NCI-H748 treated with DMSO at 0.1 percent for 48 hours (cell line): ENCODE measurements at regions not wholly inside any gene's neighbourhood (a gene's known extent, or its start where the extent isn't known, plus 50 kb on each side); places are given as distances from the start of the nearest gene placed in this dataset.

Experiments
- DNase-seq: peaks from one replicate; lab custom pipeline; 2025; lab: John Stamatoyannopoulos, UW

DNA sequence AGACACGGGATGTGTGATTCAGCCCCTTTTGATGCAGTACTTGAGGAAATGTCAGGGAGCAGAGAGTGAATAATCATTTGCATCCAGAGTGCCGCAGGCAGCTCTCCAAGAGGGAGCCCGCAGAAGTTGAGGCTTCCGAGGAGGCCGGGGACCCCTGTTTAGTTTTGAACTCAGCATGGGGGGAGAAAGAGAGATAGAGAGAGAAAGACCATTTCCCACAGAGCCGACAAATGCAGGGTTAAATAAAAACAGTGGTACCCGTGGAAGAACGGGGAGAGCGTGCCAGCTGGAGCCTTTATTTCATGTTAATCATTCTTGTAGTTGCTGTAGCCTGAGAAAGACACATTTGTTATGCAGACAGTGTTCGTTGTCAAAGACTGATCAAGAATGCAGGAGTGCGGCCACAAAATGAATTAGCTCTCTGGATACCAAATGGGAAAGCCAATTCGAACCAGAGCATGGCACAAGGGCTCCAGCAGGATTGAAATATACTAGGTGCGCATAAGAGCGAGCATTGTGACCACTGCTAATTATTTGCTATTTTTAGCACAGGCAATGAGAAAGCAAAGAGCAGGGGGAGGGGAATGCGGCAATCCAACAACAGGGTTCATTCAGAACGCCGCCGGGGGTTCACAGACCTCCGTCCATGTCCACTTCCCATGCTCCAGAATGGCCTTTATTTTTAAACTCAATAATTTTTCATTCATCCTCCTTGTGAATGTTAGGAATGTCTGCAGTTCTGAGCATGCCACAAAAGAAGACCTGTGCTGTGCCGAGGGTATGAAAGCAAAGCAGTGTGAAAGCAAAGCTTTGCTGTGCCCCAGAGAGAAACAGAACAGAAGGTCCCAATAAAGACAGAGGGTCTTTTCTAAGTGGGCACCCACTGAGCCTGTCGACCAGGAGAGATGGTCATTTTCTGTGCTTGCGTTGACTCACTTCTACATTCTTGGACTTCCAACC is 243.9 kb upstream of the VCX3A start:
- DNase-seq = no peak

DNA sequence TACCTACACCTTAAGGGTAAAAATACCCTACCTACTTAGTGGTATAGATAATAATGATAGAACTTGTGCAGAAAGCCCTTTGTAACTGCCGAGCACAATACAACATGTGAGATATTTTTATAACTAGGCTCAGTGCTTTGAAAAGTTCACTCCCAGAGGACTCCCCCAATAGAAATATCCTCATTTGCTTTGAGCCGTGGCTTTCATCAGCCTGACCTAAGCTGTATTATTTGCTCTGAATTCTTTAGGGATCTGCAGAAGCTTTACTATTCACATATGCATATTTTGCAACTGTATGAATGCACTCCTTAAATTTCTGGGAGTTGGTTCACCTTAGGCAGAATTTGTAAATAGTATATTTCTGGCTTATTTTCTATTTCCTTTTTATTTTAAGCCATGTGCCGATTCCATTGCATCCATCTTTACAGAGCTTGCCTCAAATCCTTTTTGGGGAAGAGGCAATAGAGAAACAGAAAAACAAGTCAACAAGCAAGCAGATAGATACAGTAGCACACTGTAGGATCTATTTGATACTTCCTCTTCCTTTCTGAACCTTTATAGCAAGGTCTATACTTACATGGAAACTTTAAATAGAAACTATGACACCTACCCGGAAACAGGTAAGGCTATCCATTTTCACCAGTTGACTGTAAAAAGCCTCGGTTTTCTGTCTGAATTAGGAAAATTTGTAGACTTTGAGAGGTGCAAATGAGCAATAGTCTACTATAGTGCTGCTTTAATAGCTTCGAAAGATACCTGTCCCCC is 242.5 kb upstream of the VCX3A start:
- no peak for DNase-seq

DNA sequence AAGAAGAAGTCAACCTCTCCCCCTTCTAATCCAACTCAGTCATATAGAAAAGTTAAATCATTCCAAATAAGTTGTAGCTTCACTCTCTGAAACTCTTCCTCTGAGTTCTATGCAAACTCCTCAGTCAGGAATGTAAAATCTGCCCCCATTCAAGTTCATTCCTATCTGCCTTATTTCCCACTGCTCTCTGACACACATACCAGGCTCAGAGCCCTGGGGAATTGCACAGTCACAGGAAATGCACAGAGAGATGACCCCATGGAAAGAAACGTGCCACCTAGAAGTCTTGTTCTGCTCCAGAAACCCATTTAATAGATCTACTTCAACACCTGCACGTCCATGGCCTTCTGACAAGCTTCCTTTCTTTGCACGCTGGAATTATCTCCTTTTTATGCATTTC is 236.0 kb upstream of the VCX3A start:
- DNase-seq = no peak

DNA sequence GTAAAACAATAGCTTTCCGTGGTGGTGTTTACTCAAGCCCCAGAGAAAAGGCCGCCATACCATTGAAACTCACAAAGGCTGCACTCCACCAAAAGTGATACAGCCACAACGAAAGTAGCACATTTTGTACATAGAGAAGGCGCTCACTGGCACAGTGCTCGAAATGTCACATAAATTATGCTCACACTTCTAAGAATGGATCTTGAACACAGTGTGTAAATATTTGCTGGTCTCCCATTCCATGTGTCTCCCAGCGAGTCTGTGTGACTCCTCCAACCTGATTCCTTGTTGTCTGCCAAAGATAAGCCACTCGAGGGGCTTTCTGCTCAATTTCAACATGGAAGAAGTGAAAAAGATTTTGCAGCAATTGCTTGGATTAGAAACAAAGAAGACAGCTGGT is 234.0 kb upstream of the VCX3A start:
- peak; percentile 56 for DNase-seq

DNA sequence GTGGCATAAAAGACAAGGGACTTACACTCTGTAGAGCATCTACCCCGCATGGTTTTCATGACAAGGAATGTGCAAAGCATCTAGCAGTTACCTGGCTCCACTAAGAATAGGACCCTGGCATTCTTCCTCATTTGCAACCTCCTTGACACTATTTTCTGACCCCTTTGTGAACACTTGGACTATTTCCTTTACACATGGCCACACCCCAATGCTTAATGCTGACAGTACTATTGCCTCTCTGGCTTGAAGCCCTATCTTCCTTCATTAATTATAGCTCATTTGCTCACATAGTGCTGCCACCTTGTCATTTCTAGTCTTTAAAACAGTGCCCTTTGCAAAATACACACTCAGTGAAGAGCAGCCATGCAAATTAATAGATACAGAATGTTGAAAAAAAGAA is 226.3 kb upstream of the VCX3A start:
- no peak for DNase-seq

DNA sequence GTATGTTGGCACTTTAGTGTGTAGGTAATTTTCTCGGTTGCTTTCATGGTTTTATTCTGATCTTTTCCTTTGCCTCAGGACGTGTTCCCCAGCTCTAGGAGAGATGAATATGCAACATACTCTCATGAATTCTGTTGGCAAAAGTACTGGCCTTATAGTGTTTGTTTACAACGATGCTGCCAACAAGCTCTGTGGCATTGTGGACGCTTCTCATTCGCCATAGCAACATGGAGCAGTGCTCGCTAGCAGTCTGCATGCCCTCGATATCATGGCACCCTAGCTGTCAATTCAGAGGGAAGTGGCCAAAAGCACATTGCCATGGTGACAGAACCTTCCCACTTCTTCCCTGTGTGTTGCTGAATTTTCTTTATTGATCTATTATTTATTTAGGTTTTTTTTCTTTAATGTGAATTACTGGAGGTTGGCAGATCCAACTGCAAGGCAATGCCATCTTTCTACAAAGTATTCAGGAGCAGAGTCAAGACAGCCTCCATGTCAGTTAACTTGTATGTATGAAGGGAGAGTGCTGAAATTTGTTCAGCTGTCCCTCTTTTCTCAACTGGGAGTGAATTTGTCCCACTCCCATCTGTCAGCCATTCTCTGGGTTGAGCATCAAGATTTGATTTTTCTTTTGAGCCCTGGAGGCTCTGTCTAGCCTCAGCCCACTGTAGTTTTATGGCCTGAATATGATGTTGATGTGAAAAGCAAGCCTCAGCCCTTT is 224.9 kb upstream of the VCX3A start:
- DNase-seq = no peak

DNA sequence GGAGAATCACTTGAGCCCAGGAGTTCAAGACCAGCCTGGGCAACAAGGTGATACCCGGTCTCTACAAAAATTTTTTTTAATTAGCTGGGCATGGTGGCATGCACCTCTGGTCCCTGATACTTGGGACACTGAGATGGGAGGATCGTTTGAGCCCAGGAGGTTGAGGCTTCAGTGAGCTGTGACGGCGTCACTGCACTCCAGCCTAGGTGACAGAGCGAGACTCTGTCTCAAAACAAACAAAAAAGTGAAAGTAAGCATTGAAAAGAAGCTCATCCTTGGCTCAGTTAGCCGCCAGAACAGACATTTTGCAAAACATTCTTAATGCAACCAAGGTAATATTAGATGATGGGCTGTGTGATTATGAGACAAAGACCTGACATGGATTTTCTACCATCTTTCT is 223.3 kb upstream of the VCX3A start:
- DNase-seq = no peak

DNA sequence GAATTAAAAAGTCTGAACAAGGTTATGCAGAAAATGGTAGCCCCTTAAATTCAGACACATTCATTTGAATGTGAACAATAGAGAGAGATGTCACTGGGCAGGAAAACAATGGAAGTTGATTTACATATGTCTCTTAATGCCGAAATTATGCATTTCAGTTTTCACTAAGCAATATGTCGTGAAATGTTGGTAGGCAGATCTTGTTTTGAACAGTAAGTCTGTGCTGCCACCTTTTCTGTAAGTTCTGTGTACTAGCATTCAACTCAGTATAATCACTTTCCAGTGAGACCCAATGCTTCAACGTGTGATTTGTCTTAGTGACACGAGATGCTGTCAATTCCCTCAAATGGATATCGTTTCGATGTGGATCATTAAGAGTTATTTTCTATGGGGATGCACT is 222.7 kb upstream of the VCX3A start:
- no peak for DNase-seq

DNA sequence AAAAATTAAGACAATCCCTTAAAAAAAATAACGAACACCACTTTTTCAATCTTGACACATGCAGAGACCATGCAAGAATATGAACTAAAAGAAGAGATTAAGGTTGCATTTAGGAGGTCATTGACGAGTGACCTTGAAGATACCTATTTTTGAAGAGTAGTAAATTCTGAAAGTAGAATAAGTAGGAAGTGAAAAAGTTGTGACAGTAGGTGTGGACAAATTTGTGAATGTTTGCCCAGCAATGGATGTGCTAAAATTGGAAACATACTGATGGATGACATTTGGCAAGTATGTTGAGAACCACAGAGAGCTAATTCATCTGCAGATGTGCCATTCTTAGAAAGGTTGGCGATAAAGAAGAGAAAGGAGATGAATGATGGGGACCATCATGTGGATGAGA is 213.7 kb upstream of the VCX3A start:
- DNase-seq = no peak

DNA sequence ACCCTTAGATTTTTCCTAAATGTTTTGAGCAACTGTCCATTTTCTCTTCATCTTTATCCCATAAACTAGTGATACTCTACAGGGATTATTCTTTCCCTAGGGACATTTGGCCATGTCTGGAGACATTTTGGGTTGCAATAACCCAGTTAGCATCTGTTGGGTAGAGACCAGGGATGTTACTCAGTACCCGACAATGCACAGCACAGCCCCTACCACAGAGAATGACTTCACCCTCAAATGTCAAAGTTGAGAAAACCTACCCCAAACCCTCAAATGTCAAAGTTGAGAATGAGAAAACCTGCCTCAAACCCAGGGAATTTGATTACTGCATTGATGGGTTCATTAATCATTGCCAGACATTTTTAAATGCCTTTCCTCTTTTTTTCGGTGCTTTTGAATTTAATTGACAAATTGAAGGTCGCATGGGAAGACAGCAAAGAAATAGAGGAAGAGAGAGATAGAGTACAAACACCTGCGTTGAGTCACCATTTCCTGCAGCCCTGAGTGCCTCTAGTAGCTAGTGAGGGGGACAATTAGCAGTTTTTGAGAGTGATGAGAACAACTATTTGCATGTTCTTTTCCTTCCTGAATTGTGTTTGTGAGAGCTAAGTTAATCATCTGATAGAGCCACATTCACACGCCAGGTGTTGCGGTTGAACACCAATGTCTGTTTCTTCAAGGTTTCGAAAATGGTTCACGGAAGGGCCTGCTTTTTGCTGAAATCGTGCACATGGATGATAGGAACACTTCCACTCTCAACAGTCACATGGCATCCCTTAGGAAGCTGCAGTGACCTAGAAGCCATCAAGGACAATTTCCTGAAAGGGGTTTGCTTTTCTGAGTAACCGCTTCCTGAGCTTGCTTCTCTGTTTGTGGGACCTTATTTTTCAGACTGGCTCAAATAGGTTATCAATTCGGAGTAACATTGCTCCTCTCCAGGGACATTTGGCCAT is 203.9 kb upstream of the VCX3A start:
- no peak for DNase-seq

DNA sequence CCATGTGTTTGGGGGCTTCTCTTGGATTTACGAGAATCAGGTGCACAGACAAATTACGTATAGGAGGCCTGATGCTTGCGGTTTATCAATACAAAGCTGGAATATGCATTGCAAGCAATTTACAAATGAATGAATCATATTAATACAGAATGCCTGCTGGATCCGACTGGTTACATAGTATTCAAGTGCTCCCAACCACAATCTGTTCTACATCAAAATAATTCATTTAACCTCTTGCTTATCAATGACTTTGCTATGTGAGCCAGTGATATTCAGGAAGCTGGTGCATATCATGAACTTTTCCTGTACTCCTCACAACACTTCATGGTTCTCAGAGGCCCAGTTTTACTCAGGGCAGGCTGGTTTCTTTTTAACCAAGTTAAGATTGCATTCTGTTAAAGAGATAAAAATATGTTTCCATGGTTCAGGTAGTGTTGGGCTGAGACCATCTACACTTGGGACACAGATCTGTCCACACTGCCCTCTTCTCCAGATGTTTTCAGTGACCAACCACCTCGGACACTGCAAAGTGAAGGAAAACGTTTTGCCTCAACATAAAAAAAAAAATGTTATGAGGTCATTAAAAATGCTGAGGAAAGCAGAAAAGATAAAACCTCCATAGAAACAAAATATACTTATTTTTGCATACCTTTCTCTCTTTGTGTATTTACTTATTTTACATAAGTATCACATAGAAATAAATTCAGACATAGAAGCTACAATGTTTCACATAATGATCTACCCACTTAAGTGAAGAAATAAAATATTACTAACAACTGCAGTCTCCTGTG is 200.1 kb upstream of the VCX3A start:
- DNase-seq = no peak

DNA sequence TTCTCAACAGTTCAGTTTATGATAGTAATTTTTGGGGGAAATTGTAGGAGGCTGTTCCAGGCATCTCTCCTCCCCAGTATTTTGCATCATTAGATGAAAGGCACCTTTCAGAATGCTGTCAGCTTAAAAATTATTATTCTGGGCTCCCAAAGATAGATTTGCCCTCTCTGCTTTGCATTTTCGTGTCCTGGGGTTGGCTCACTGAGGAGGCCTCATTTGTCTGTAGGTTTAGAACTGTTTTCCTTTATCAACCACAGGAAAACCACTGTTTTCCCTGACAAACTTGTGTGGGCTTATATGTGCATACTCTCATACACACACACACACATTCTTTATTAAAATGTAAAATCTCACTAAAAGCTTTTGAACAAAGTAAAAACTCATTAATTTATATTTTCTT is 197.2 kb upstream of the VCX3A start:
- DNase-seq = no peak

DNA sequence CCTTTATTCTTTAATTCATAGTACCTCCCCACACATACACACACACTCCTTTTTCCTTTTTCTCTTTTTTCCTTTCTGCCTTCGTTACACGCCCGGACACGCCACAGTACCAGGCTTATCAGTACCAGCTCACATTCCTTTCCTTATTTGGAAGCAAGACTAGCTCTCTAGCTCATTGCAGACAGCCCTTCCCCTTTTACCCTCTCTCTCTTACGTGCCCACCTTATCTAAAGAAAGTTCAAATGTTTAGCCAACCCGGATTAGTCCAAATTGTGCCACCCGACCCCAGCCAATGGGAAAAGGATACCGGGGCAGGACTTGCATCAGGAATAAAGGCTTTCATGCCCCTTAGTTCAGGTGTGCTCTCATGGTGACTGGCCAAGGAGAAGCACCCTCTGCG is 194.7 kb upstream of the VCX3A start:
- DNase-seq = no peak

DNA sequence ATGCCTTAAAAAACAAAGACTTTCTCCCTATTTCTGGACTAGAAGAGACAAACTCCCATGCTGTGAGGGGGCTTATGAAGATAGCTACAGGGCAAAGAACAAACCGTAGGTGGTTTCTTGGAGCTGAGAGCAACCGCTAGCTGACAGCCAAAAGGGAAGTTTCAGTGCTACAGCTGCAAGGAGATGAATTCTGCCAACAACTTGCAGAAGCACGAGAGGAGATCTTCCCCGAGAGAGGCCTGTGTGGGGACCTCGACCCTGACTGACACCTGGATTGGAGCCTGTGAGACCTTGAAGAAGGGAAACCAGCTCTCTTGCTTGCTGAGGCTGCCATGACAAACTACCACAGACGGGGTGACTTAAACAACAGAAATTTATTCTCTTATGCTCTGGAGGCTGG is 183.8 kb upstream of the VCX3A start:
- no peak for DNase-seq

DNA sequence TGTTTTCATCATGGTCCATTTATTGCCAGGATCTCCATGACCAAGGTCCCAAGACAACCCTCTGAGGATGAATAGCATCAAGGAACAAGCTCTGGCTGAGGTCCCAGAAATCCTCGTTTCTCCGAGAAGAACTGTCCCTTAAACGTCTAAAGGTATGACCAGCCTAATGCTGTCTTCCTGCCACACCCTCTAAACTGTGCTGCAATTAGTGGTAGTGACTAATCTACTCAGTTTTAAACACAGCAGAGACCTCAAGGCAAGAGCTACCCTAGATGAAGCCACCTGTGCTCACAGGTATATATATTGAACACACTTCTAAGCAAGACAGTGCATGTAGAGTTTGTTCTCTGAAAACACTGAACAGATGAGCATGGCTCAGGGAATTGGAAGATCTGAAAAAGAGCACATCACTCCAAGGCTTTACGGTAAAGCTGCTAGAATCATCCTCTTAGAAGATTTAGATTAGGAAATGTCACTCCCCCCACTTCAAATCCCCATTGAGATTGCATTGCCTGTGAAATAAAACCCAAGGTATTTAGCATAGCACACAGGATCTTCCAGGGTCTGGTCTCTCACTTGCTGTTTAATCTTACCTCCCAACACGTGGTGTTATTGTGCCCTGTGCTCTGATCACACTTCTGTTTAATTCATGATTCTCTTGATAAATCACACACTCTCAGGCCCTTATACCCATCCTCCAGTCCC is 173.9 kb upstream of the VCX3A start:
- DNase-seq = no peak

DNA sequence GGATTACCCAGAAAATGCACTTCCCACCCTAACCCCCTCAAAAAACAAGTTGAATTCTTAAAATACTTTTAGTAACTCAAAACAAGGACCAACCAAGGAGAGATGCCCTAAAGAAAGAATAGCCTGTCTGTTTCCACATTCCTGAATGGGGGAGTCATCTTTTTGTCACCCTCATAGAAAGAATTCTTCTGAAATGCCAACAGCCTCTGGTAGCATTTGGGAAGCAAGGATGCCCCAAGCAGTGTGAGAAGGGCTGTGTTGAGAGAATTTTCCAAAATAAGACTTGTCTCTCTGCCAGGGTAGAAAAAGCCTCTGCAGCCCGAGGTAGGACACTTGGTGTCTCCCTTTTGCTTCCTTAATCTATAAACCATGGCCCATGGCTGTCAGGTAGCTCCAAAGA is 173.1 kb upstream of the VCX3A start:
- no peak for DNase-seq

DNA sequence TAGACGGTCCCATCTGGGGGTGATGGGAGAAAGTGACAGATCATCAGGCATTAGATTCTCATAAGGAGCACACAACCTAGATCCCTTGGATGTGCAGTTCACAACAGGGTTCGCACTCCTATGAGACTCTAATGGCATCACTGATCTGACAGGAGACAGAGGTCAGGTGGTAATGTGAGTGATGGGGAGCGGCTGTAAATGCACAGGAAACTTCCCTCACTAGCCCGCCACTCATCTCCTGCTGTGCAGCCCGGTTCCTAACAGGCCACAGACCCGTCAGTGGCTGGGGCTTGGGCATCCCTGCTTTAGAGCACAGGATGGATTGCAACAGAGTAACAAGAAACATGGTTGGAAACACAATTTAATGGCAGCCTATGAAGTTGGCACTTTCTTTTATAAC is 172.6 kb upstream of the VCX3A start:
- DNase-seq = no peak

DNA sequence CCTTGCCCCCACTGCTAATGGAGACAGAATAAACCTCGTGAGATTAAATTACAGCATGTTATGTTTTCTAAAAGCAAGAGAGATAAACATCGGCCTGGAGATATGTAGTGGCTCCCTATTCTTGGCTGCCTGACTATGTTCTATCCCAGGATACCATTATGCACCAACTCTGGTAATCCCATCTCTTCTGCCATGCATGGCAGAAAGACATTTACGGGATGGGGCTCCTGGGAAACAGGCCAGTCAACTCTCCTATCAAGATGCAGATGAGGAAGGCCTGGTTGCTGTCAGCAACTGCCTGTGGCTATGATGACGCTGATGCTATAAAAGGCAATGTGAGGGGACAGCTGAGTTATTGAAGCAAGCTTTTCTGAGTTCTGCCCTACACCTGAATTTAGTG is 166.2 kb upstream of the VCX3A start:
- no peak for DNase-seq

DNA sequence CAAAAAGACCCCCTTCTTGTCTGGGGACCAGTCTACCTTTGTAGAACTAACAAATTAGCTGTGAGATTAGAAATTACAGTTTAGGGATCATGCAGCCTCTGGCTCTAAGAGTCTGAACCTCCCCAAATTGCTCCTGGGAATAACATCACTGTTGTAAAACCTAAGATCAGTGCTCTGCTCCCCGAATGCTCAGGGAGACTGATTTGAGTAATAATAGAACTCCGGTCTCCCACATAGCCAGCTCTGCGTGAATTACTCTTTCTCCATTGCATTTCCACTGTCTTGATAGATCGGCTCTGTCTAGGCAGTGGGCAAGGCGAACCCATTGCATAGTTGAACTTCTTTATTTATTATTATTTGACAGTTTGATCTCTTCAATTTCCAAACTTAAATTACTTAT is 160.8 kb upstream of the VCX3A start:
- no peak for DNase-seq

DNA sequence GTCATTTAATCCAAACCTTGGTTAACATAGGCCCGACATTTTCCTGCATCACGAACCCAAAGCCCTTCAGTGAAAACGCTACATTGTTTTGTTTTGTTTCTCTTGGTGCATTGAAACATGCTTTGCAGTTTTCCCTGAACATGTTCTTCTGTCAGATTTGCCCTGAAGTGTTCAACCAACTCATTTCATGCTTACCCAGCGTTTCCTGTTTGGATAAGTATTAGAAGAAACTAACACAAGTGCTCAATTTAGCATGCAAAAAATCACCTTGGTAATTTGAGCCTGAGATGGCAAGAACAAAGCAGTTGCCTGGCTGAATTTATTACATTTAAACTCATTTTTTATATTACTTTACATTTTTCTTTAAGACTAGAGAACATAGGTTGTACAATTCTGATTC is 160.1 kb upstream of the VCX3A start:
- DNase-seq = no peak
